GM12875 (cell line): ENCODE measurements at regions not wholly inside any gene's neighbourhood (a gene's known extent, or its start where the extent isn't known, plus 50 kb on each side); places are given as distances from the start of the nearest gene placed in this dataset.

ENCODE experiments used
- H3K4me3 ChIP-seq: one replicate; pipeline ENCODE4 v1.5.1; 2011; ENCODE audit warnings: low read depth, low read length, control low read depth
- TF ChIP-seq, protein P1 (sequence below): IDR thresholded peaks from 2 replicates; pipeline ENCODE4 v1.5.1; 2011; ENCODE audit warnings: low read depth, mild to moderate bottlenecking, control low read depth, inconsistent platforms, low read length, moderate library complexity, borderline replicate concordance; ENCODE audit not compliant: insufficient read depth

DNA sequence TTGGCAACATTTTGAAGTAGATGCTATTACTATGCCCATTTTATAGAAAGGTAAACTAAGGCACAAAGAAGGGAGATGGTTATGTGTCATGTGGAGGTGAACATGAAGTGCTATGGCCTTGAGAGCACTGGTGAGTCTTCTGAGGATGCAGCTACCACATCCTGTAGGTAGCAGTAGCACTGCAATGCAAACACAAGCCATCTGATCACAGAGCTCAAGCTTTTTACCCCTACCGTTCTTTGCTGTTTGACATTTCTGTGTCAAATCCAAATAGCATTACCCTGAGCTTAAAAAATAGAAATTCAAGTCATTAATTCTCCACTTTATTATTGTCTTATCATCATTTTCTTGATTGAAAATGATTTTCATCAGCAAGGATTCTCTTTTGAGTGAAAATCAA, 382.9 kb downstream of the KCTD12 start:
- H3K4me3 ChIP-seq: no peak overlapping the region
- TF ChIP-seq, protein P1, sequence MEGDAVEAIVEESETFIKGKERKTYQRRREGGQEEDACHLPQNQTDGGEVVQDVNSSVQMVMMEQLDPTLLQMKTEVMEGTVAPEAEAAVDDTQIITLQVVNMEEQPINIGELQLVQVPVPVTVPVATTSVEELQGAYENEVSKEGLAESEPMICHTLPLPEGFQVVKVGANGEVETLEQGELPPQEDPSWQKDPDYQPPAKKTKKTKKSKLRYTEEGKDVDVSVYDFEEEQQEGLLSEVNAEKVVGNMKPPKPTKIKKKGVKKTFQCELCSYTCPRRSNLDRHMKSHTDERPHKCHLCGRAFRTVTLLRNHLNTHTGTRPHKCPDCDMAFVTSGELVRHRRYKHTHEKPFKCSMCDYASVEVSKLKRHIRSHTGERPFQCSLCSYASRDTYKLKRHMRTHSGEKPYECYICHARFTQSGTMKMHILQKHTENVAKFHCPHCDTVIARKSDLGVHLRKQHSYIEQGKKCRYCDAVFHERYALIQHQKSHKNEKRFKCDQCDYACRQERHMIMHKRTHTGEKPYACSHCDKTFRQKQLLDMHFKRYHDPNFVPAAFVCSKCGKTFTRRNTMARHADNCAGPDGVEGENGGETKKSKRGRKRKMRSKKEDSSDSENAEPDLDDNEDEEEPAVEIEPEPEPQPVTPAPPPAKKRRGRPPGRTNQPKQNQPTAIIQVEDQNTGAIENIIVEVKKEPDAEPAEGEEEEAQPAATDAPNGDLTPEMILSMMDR: no peak

DNA sequence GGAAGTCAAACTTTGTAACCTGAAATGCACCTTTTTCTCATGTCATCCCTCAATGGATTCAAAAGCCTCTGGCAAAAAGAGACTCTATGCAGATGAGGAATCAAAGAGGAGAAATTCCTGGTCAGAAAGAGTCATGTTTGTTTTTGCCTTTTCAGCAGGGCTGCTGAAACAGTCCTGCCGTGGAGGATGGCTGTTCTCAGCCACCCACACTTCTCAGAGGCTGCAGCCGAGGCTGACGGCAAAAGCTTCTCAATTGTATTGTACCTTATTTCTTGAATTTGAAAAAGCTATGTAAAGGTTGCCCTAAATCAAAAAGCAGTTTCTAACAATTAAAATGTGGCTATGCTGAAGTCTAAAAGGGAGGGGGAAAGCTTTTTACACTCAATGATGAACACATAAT, 385.3 kb downstream of the KCTD12 start:
- H3K4me3 ChIP-seq: no peak overlapping the region
- TF ChIP-seq, protein P1: no peak

DNA sequence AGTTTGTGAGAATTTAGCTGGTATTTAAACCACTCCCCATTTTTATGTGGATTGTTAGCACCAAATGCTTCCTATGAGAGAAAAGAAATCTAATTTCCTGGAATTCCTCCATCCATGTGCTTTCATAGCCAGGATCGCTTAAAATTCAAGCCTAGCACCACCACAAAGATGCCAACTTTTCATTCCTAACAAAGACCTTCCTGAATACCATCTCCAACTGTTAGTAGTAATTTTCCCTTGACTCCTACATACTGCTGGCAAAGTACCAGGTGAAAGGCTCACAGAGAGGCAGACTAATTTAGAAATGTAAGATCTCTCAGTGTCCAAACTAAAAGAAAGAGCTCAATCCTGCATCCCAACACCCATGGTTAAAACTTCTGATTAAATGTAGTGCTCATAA, 386.3 kb downstream of the KCTD12 start:
- no peak overlapping the region for H3K4me3 ChIP-seq
- TF ChIP-seq, protein P1: no peak

- TF ChIP-seq, protein P1: no peak
- no peak overlapping the region for H3K4me3 ChIP-seq
These were observed 396.9 kb downstream of the KCTD12 start for GRCh38 chr13:76489274-76489673.

GRCh38 chr13:76481738-76482137, 404.5 kb downstream of the KCTD12 start:
- H3K4me3 ChIP-seq: no peak overlapping the region
- TF ChIP-seq, protein P1: no peak

- TF ChIP-seq, protein P1: no peak
- H3K4me3 ChIP-seq: no peak overlapping the region
These were observed 411.2 kb downstream of the KCTD12 start for GRCh38 chr13:76474966-76475365.

DNA sequence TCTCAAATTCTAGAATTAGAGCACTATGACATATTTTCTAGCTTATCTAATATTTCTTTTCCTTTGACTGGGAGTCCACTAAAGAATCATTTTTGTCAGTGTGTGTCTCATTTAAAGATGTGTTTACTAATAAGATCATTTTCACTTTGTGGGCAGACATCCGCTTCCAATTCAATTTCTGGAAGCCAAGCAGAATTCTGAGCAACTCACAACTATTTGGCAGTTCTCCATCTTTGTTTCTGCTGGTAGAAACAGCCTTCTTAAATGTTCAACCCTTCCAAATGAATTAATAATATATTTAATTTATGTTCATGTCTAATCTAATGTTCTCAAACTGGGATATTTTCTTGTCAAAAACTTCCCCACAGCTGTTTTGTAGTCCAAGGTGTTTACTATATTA, 411.8 kb downstream of the KCTD12 start:
- TF ChIP-seq, protein P1: no peak
- no peak overlapping the region for H3K4me3 ChIP-seq
